Astrocyte of the hippocampus (primary cell): ENCODE measurements at regions not wholly inside any gene's neighbourhood (a gene's known extent, or its start where the extent isn't known, plus 50 kb on each side); places are given as distances from the start of the nearest gene placed in this dataset.
"Not testable (repeated sequence)": the region's sequence is repeated elsewhere in the genome, so short reads cannot be mapped to it uniquely, and the experiment has no call there.

Experiments used
- DNase-seq: peaks from one replicate; pipeline ENCODE4 v3.0.0; 2011; ENCODE audit warnings: low read depth, low spot score

- DNase-seq: no peak
These were observed 306.5 kb downstream of the RPLP1 start for GRCh38 chr15:69758810-69759790.

- peak; percentile 29 for DNase-seq
These were observed 307.7 kb downstream of the RPLP1 start for GRCh38 chr15:69760258-69760845.

- peak; percentile 98 for DNase-seq
These were observed 308.4 kb downstream of the RPLP1 start for GRCh38 chr15:69760890-69761568.

- no peak for DNase-seq
These were observed 309.9 kb downstream of the RPLP1 start for GRCh38 chr15:69762373-69763148.

GRCh38 chr15:69763831-69764230 is 311.2 kb downstream of the RPLP1 start:
- DNase-seq: peak; percentile 63

- DNase-seq: no peak
These were observed 313.5 kb downstream of the RPLP1 start for GRCh38 chr15:69766156-69766555.

- no peak for DNase-seq
These were observed 314.6 kb downstream of the RPLP1 start for GRCh38 chr15:69767191-69767590.

- DNase-seq: not testable (repeated sequence)
These were observed 316.7 kb downstream of the RPLP1 start for GRCh38 chr15:69769336-69769735.

- not testable (repeated sequence) for DNase-seq
These were observed 321.6 kb downstream of the RPLP1 start for GRCh38 chr15:69774258-69774657.

GRCh38 chr15:69774711-69775110 is 322.1 kb downstream of the RPLP1 start:
- not testable (repeated sequence) for DNase-seq

GRCh38 chr15:69777356-69777755 is 320.4 kb downstream of the TLE3 start:
- DNase-seq: no peak

- no peak for DNase-seq
These were observed 317.3 kb downstream of the TLE3 start for GRCh38 chr15:69780374-69780773.

- DNase-seq: no peak
These were observed 316.7 kb downstream of the TLE3 start for GRCh38 chr15:69780981-69781380.

- no peak for DNase-seq
These were observed 316.1 kb downstream of the TLE3 start for GRCh38 chr15:69781411-69782125.

- DNase-seq: no peak
These were observed 315.5 kb downstream of the TLE3 start for GRCh38 chr15:69782139-69782658.

GRCh38 chr15:69782809-69783208 is 314.9 kb downstream of the TLE3 start:
- DNase-seq: no peak

GRCh38 chr15:69783211-69783610 is 314.5 kb downstream of the TLE3 start:
- DNase-seq: no peak

- peak; percentile 50 for DNase-seq
These were observed 312.7 kb downstream of the TLE3 start for GRCh38 chr15:69784798-69785566.

GRCh38 chr15:69786136-69786701 is 311.5 kb downstream of the TLE3 start:
- no peak for DNase-seq
